ENCODE measurements at regions not wholly inside any gene's neighbourhood (a gene's known extent, or its start where the extent isn't known, plus 50 kb on each side); places are given as distances from the start of the nearest gene placed in this dataset.

DNA sequence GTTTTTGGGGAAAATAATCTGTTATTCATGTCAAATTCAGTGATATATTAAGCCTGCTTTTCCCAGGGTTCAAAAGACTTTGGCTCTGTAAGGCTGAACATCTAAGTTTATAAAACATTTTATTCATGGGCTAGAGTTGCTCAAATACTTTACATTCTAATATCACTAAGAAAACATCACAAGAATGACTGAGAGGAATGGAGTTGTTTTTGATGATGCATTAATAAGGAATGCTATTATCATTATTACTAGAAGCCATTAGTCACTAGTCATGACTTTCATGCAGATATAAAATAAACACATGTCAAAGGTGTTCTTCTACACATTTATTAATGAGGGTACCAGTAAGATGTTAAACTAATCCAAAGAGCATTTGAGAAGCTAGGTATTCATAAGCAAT lies 185.5 kb upstream of the KCNN2 start:
- DNase-seq: no peak

DNA sequence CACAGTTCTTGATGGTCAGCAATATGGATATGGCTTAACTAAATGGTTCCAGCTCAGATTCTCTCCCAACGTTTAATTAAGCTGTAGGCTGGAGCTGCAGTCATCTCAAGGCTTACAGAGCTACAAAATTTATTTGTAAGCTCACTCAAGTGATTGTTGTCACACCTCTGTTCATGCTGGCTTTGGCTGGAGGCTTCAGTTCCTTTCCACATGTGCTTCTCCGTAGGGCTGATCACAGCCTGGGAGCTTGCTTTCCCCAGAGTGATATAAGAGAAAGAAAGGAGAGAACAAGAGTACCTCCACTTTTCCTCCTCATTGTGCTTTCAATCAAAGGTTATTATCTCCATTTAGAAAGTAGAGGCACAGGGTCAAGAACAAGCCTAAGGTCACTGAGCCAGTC lies 182.7 kb upstream of the KCNN2 start:
- no peak for DNase-seq

GRCh38 chr5:114184006-114184405 lies 177.9 kb upstream of the KCNN2 start:
- no peak for DNase-seq

- no peak for DNase-seq
Measured at GRCh38 chr5:114185274-114185673, 176.6 kb upstream of the KCNN2 start.

GRCh38 chr5:114191441-114191840 lies 170.4 kb upstream of the KCNN2 start:
- DNase-seq: no peak

DNA sequence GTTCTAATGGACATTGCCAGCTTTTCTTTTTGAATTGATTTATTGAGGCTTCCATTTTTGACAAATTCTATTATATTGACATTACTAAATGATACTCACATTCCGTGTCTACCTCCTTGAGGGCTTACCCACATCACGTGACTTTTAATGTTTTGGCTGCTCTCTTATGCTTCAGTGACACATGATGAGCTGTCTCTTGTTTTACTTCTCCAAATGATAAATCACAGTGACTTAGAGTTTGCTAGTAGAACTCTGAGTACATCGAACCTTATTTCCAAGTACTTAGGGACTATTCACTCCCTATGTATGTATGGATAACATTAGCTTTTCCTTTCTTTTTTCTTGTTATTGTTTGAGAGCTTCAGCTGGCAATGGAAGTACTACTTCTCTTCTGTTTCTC lies 169.8 kb upstream of the KCNN2 start:
- no peak for DNase-seq

GRCh38 chr5:114201332-114201731 lies 160.5 kb upstream of the KCNN2 start:
- DNase-seq: no peak

DNA sequence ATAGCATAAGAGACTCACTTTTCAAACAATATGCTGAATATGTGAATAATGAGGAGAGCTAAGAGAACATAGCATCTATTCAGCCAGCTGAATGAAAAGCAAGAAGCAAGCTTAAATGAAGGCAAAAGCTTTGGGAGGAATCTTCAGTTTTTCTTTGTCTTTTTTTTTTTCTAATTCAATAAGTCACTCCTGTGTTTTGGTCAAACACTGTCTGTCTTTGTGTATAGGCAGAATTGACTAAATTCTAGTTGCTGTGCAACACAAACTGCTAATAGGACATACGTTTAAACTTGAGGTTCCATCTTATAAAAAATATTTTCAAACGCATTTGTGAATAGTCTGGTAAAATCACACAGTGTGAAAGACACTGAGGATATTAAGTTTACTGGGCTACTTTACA lies 156.9 kb upstream of the KCNN2 start:
- no peak for DNase-seq

DNA sequence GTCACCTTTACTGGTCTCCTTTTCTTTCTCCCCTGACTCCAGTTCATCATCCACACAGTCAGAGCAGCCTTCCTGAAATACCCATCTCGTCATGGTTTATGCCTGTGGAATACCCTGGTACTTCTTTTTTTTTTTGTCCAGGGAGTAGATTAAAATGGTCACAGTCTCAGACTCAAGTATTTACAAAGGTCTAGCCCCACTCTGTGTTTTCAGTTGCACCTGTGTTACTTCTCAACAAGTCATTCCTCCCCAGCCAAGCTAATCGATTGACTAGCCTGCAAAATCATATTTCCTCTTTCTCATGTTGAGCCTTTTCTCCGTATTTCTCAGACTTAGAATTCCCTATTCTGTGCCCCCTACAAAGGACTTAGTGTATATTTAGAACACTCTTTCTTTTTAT lies 155.2 kb upstream of the KCNN2 start:
- no peak for DNase-seq

DNA sequence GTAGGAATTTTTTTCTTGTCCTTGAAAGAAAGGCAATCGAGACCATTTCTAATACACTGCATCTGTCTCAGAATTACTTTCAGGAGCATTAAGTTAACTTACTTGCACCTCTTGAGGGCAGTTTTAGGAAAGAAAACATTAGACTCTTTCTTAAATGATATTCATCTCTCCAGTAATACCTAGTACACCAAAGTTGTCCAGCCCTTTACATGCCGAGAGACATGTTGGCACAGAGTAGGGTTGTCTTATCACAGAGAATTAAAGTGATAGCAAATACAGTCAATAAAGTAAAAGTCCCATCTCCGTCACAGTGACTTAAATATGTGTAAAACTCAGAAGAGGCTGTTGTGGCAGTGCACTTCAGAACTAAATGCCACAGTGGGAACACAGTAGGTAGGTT lies 154.3 kb upstream of the KCNN2 start:
- no peak for DNase-seq

- no peak for DNase-seq
Measured at GRCh38 chr5:114208120-114208519, 153.8 kb upstream of the KCNN2 start.

- DNase-seq: no peak
Measured at GRCh38 chr5:114208588-114208987, 153.3 kb upstream of the KCNN2 start.

DNA sequence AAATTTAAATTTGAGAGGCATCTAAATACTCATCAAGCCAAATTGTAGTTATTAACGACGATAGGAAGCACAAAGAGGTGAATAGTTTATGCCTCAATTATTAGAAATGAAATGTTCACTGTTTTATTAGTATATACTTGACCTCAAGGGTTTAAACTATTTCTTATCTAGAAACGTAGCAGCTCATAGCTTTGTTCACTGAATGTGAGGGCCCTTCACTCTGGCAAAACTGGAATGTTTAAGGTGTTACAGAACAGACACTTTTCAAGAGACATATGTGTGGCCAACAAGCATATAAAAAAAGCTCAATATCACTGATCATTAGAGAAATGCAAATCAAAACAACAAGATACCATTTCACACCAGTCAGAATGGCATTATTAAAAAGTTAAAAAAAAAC lies 151.2 kb upstream of the KCNN2 start:
- no peak for DNase-seq

- no peak for DNase-seq
Measured at GRCh38 chr5:114221807-114222206, 140.1 kb upstream of the KCNN2 start.

DNA sequence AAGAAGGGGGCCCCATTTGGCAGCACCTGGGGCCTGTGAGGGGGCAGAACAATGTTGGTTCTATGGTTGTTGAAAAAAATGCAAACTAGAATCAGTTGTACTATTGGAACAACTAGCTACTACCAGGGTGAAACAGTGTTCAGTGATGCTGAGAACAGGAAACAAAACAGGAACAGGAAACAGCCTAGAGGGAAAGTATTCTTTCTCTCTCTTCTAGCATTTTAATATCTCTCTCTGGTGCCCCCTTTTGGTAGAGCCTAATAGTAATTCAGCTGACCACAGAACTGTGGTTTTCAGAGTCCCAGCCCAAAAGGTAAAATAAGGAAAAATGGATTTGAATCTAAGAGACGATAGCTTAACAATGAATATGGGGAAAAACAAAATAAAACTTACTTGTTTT lies 138.0 kb upstream of the KCNN2 start:
- DNase-seq: no peak

DNA sequence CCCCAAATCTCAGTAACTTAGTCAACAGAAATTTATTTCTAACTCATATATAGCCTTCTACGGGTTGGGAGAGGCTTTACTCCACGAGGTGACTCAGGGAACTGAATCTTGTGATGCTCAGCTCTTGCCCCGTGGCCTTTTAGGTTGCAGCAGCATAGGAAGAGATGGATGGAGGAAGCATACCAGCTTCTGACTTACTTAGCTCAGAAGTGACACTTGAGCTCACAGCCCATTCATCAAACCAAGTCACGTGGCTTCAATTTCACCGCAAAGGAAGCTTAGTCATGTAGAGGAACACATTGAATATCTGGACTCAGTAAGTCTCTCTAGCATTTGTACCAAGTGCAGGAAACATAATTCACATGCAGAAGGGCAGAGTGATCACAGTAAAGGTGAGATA lies 124.1 kb upstream of the KCNN2 start:
- no peak for DNase-seq

GRCh38 chr5:114238771-114239313 lies 123.0 kb upstream of the KCNN2 start:
- DNase-seq: no peak

- no peak for DNase-seq
Measured at GRCh38 chr5:114243281-114243971, 118.4 kb upstream of the KCNN2 start.

- no peak for DNase-seq
Measured at GRCh38 chr5:114243972-114244317, 117.9 kb upstream of the KCNN2 start.

DNA sequence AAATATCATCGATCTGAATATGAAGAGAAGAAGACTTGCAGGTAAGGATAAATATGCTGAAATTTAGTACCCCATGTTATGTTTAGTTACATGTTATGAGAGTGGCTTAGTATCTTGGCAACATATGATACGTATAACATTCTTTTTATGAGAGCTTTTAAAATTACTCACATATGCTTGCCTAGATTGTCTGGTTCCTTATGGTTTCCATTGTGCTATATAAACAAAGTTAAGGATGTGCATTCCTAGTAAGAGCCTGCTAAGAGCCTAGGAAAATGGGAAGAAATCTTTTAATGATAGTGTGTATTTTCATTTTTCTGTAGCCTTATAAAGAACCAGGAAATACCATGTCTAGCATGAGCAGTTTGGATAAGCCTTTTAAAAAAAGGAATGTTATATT lies 112.0 kb upstream of the KCNN2 start:
- DNase-seq: no peak

GRCh38 chr5:114250536-114250935 lies 111.3 kb upstream of the KCNN2 start:
- no peak for DNase-seq

DNA sequence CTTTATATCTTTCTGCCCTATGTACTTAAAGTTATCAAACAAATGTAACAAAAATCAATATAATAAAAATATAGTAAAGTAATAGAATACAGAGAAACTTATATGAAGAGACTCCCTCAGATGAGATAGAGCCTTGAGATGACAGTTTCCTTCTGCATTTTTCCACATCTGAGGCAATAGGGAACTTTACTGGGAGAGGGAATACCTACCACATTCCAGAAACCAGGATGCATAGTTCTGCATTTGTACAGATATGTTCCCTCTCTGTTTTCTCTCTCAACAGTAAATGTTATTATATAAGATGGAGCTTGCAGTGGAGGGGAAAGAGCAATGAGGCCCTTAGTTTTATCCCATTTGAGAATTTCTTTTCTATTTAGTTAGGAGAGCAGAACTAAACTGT lies 109.6 kb upstream of the KCNN2 start:
- DNase-seq: no peak

- no peak for DNase-seq
Measured at GRCh38 chr5:114255260-114255659, 106.6 kb upstream of the KCNN2 start.

DNA sequence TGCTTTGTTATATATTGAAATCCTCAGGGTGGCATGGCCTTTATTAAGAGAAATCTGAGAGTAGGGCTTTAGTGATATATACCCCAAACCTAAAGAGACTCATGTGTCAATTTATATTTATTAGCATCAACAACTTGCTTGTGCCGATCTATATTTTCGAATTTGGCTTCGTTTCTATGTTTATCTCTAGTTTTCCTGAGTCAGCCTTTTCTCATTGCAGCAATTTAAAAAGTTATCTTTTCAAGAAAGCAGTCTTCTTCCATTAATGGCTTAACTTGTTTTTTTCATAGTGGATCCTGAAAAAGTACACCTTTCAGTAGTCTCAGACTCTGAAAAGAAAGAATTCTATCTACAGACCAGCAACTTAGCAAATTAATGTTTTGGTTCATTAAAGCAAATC lies 99.9 kb upstream of the KCNN2 start:
- DNase-seq: no peak

DNA sequence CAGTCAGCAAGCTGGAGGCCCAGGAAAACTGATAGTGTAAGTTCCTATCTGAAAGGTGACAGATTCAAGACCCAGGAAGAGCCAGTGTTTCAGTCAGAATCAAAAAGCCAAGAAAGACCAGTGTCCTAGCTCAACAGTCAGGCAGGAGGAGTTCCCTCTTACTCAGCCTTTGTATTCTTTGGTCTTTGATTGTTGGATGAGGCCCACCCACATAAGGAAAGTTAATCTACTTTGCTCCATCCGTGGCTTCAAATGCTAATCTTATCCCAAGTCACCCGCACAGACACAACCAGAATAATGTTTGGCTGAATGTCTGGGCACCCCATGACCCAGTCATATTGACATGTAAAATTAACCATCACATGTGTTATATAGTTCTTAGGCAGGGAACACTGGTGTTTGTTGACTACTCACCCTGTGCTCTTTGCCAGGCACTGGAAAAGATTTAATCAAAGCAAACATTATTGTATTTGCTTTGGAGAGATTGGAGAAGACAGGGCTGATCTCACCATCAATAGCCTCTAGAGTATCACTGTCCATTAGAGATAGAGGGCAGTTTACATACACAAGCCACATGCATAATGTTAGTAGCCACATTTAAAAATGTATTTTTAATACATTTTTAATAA lies 96.3 kb upstream of the KCNN2 start:
- DNase-seq: no peak

Data from hippocampal formation (tissue), 2 donors.